ENCODE measurements at regions not wholly inside any gene's neighbourhood (a gene's known extent, or its start where the extent isn't known, plus 50 kb on each side); places are given as distances from the start of the nearest gene placed in this dataset.

- in situ Hi-C loops (cut with MboI) (no loop called here), intact Hi-C loops (cut with micrococcal nuclease; ENCODE audit: unreplicated experiment) (no loop called here)
- SMC1A ChIA-PET (ENCODE audit: uncharacterized antibody, unreplicated experiment): no interaction called here
- Histone ChIP-seq H3K27ac (ENCODE audit: control insufficient read depth, insufficient read depth) (no peak overlapping the region), H3K27me3 (replicated peaks in 1 of 2; ENCODE audit: control insufficient read depth in 2 of 2, insufficient read depth in 2 of 2, low read length in 1 of 2) (no peaks in the 10 kb centered on the region), H3K4me2 (ENCODE audit: control insufficient read depth, insufficient read depth) (no peak overlapping the region), H4K20me1 (ENCODE audit: control insufficient read depth, insufficient read depth) (no peaks in the 10 kb centered on the region), H3K4me3 (no peak overlapping the region), H3K9ac (ENCODE audit: control insufficient read depth, insufficient read depth, low read length) (no peak overlapping the region), H2AFZ (ENCODE audit: control insufficient read depth, low read depth, low read length) (no peak overlapping the region), H3K9me3 (replicated peaks; ENCODE audit: control insufficient read depth, insufficient read depth, low read length) (no peaks in the 10 kb centered on the region), H3K36me3 (ENCODE audit: control insufficient read depth in 2 of 2, insufficient read depth in 2 of 2, low read length in 1 of 2) (no peaks in the 10 kb centered on the region), H3K79me2 (ENCODE audit: control insufficient read depth, insufficient read depth, low read length) (no peaks in the 10 kb centered on the region), H3K4me1 (ENCODE audit: control insufficient read depth, insufficient read depth, low read length) (no peaks in the 10 kb centered on the region)
- CTCF ChIA-PET: no interaction called here
- RAD21 ChIA-PET (ENCODE audit: unreplicated experiment): no interaction called here
- 13% methylated on average over 1 of the region's 1 CpG for WGBS (ENCODE audit: insufficient coverage, insufficient replicate concordance, low lambda C conversion rate, missing lambda C conversion rate)
- POLR2A ChIA-PET: no interaction called here
- no peak for TF ChIP-seq NFXL1 (IDR thresholded peaks at IDR 0.05; ENCODE audit: borderline replicate concordance)
- TF ChIP-seq E4F1 (IDR thresholded peaks at IDR 0.05; ENCODE audit: borderline replicate concordance, partially characterized antibody): no peak
- TF ChIP-seq BACH1 (IDR thresholded peaks at IDR 0.05; ENCODE audit: borderline replicate concordance): no peak
- no peak for TF ChIP-seq HDAC2 (IDR thresholded peaks at IDR 0.05)
- no peak for TF ChIP-seq ZZZ3 (IDR thresholded peaks at IDR 0.05; ENCODE audit: control insufficient read depth, insufficient read length, low read depth)
- no peak for TF ChIP-seq LARP7 (IDR thresholded peaks at IDR 0.05)
- TF ChIP-seq REST (IDR thresholded peaks at IDR 0.05; ENCODE audit: low read depth, low read length): no peak
- no peak for TF ChIP-seq ZNF592 (IDR thresholded peaks at IDR 0.05)
- TF ChIP-seq NR2F1 (conservative IDR thresholded peaks at IDR 0.05): no peak
- TF ChIP-seq CTCF (IDR thresholded peaks at IDR 0.05 in 2 of 3, conservative IDR thresholded peaks at IDR 0.05 in 1 of 3; ENCODE audit: control insufficient read depth in 2 of 3, extremely low read depth in 1 of 3, insufficient read depth in 1 of 3, low read depth in 3 of 3, low read length in 3 of 3): no peak
- no peak for TF ChIP-seq RFX5 (IDR thresholded peaks at IDR 0.05; ENCODE audit: low read depth, low read length)
- no peak for TF ChIP-seq EP300 (IDR thresholded peaks at IDR 0.05; ENCODE audit: borderline replicate concordance in 1 of 2, control insufficient read depth in 1 of 2, low read depth in 2 of 2, low read length in 2 of 2)
- TF ChIP-seq FOXK2 (IDR thresholded peaks at IDR 0.05): no peak
- FAIRE-seq (no peak), ATAC-seq (no peak), DNase-seq (ENCODE audit: low read depth, low spot score) (no peak)
- BruUV-seq (replicated peaks): no TSS peak
Measured at GRCh38 chr5:130743092-130743491, 422.0 kb downstream of the HINT1 start.
